OCI-LY1 (cell line): ENCODE measurements at regions not wholly inside any gene's neighbourhood (a gene's known extent, or its start where the extent isn't known, plus 50 kb on each side); places are given as distances from the start of the nearest gene placed in this dataset.
"Not testable (repeated sequence)": the region's sequence is repeated elsewhere in the genome, so short reads cannot be mapped to it uniquely, and the experiment has no call there.

Source experiments
- H2AFZ ChIP-seq: fragments of 200-600 bp; sonication (generic), shearing (Covaris generic); 2 replicates; pipeline ENCODE4 v1.6.0; 2014; ENCODE audit warnings: antibody characterized with exemption, mild to moderate bottlenecking, low read length
- H3F3A ChIP-seq: fragments of 200-600 bp; sonication (generic), shearing (Covaris generic); 2 replicates; pipeline ENCODE4 v1.6.0; 2014; ENCODE audit warnings: mild to moderate bottlenecking, antibody characterized with exemption, low read length, moderate library complexity; ENCODE audit not compliant: insufficient read depth
- H3K27ac ChIP-seq: fragments of 200-600 bp; sonication (generic); 2 replicates; pipeline ENCODE4 v1.5.1; 2014; ENCODE audit warnings: low read length, mixed run types, mild to moderate bottlenecking, low read depth; ENCODE audit not compliant: poor library complexity, severe bottlenecking
- H3K27me3 ChIP-seq: fragments of 200-600 bp; sonication (generic); 2 replicates; pipeline ENCODE4 v1.6.0; 2014; ENCODE audit warnings: antibody characterized with exemption, mild to moderate bottlenecking, low read length, moderate library complexity; ENCODE audit not compliant: insufficient read depth
- H3K36me3 ChIP-seq: fragments of 200-600 bp; sonication (generic); 2 replicates; pipeline ENCODE4 v1.6.1; 2014; ENCODE audit warnings: mild to moderate bottlenecking, antibody characterized with exemption, low read length, moderate library complexity, mixed read lengths; ENCODE audit not compliant: insufficient read depth
- H3K4me1 ChIP-seq: fragments of 200-600 bp; sonication (generic); 2 replicates; pipeline ENCODE4 v1.5.1; 2014; ENCODE audit warnings: mild to moderate bottlenecking, low read length, moderate library complexity; ENCODE audit not compliant: insufficient read depth, severe bottlenecking
- H3K4me2 ChIP-seq: fragments of 200-600 bp; sonication (generic), shearing (Covaris generic); 2 replicates; pipeline ENCODE4 v1.6.1; 2014; ENCODE audit warnings: low read length
- H3K4me3 ChIP-seq: fragments of 200-600 bp; sonication (generic); 2 replicates; pipeline ENCODE4 v1.5.1; 2014; ENCODE audit warnings: low read length, low read depth, mild to moderate bottlenecking, mixed read lengths; ENCODE audit not compliant: poor library complexity, severe bottlenecking
- H3K79me2 ChIP-seq: fragments of 200-600 bp; shearing (Covaris generic); 2 replicates; pipeline ENCODE4 v1.6.1; 2016; ENCODE audit warnings: mixed run types, low read length, mixed read lengths; ENCODE audit not compliant: insufficient read depth
- H3K9ac ChIP-seq: fragments of 200-600 bp; sonication (generic), shearing (Covaris generic); 2 replicates; pipeline ENCODE4 v1.6.1; 2014; ENCODE audit warnings: mild to moderate bottlenecking, low read length, mixed read lengths
- H3K9me2 ChIP-seq: fragments of 200-600 bp; sonication (generic), shearing (Covaris generic); 2 replicates; pipeline ENCODE4 v1.6.1; 2014; ENCODE audit warnings: low read depth, mild to moderate bottlenecking, low read length, mixed read lengths
- H3K9me3 ChIP-seq: fragments of 200-600 bp; shearing (Covaris generic); 2 replicates; pipeline ENCODE4 v1.6.1; 2014; ENCODE audit warnings: low read length, mixed read lengths
- H4K20me1 ChIP-seq: fragments of 200-600 bp; sonication (generic), shearing (Covaris generic); 2 replicates; pipeline ENCODE4 v1.6.0; 2016; ENCODE audit warnings: mild to moderate bottlenecking, low read length; ENCODE audit not compliant: insufficient read depth
- CTCF ChIP-seq: fragments of 200-600 bp; sonication (generic), shearing (Covaris generic); IDR thresholded peaks from 2 replicates; pipeline ENCODE4 v1.5.1; 2017; ENCODE audit warnings: mild to moderate bottlenecking, antibody characterized with exemption, low read length, moderate library complexity, mixed read lengths
- EZH2 ChIP-seq: fragments of 200-600 bp; sonication (generic), shearing (Covaris generic); IDR thresholded peaks from 2 replicates; pipeline ENCODE4 v1.8.0; 2017; ENCODE audit warnings: borderline replicate concordance, mixed run types, mild to moderate bottlenecking, antibody characterized with exemption, low read length, moderate library complexity, mixed read lengths

DNA sequence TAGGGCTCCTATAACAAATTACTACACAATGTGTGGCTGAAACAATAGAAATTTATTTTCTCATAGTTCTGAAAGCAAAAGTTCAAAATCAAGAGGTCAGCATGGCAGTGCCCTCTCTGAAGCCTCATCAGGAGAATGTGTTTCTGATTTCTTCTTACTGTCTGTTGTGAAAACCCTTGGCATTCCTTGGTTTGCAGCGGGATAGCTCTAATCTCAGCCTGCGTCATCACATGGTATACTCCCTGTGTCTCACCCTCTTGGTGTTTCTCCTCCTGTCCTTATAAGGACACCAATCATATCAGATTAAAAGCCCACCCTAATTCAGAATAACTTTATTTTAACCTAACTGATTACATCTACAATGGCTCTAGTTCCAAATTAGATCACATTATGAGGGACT, 87.5 kb upstream of the CDH9 start:
- H3K27me3 ChIP-seq, result no peaks in the 10 kb centered on the region

DNA sequence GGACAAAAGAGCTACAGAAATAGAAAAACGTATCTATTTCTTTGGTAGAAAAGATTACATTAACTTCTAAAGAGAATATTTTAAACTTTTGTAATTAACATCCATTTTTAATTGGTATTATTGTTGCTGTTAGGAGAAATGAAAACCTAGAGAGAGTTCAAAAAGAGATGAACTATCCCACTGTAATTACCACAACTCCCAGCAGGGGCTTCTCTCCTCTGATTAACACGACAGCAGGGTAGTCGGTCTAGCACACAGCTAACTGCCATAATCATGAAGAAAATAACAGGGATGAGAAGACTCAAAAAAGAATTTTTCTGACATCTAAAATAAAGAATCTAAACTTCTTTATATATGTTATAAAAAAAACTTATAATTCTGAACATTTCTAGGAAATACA, 86.2 kb upstream of the CDH9 start:
- H3K27me3 ChIP-seq, result no peaks in the 10 kb centered on the region
- H3K4me1 ChIP-seq, result no peaks in the 10 kb centered on the region
- H3K27ac ChIP-seq, result no peak overlapping the region
- no peaks in the 10 kb centered on the region for H3K79me2 ChIP-seq
- H3K4me3 ChIP-seq, result no peak overlapping the region
- H3K9ac ChIP-seq, result no peak overlapping the region
- H4K20me1 ChIP-seq, result no peaks in the 10 kb centered on the region
- no peak overlapping the region for H2AFZ ChIP-seq
- no peaks in the 10 kb centered on the region for H3F3A ChIP-seq
- no peak overlapping the region for H3K4me2 ChIP-seq
- H3K9me3 ChIP-seq, result no peaks in the 10 kb centered on the region
- H3K36me3 ChIP-seq, result no peaks in the 10 kb centered on the region
- TF ChIP-seq EZH2 (no peak), CTCF (peak; percentile 30)
- no peaks in the 10 kb centered on the region for H3K9me2 ChIP-seq

More for the DNA sequence above, 87.5 kb upstream of the CDH9 start:
- Histone ChIP-seq H3K9me3 (no peaks in the 10 kb centered on the region), H2AFZ (no peak overlapping the region), H4K20me1 (no peaks in the 10 kb centered on the region), H3K4me3 (no peak overlapping the region), H3K4me2 (no peak overlapping the region), H3F3A (no peaks in the 10 kb centered on the region), H3K9ac (no peak overlapping the region), H3K9me2 (no peaks in the 10 kb centered on the region), H3K4me1 (no peaks in the 10 kb centered on the region), H3K27ac (no peak overlapping the region), H3K79me2 (no peaks in the 10 kb centered on the region), H3K36me3 (no peaks in the 10 kb centered on the region)
- TF ChIP-seq CTCF (no peak), EZH2 (no peak)

DNA sequence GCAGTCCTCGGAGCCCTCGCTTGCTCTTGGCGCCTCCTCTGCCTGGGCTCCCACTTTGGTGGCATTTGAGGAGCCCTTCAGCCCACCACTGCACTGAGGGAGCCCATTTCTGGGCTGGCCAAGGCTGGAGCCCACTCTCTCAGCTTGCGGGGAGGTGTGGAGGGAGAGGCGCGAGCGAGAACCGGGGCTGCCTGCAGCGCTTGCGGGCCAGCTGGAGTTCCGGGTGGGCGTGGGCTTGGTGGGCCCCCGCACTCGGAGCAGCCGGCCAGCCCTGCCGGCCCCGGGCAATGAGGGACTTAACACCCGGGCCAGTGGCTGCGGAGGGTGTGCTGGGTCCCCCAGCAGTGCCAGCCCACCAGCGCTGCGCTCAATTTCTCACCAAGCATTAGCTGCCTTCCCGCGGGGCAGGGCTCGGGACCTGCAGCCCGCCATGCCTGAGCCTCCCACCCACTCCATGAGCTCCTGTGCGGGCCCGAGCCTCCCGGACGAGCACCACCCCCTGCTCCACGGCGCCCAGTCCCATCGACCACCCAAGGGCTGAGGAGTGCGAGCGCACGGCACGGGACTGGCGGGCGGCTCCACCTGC, 81.4 kb upstream of the CDH9 start:
- not testable (repeated sequence) for H3K27me3 ChIP-seq, H3K9me2 ChIP-seq, H3K4me3 ChIP-seq, H3K4me1 ChIP-seq, H3K9me3 ChIP-seq, H3K4me2 ChIP-seq, H3K9ac ChIP-seq, H2AFZ ChIP-seq, H3K27ac ChIP-seq, H4K20me1 ChIP-seq, H3F3A ChIP-seq, H3K79me2 ChIP-seq, H3K36me3 ChIP-seq

- Histone ChIP-seq H3K27ac (no peak overlapping the region), H3K4me2 (no peak overlapping the region), H3K79me2 (no peaks in the 10 kb centered on the region), H3K36me3 (no peaks in the 10 kb centered on the region), H3K9me3 (no peaks in the 10 kb centered on the region), H3K4me1 (no peaks in the 10 kb centered on the region), H4K20me1 (no peaks in the 10 kb centered on the region), H3K9ac (no peak overlapping the region), H3F3A (no peaks in the 10 kb centered on the region), H3K27me3 (no peaks in the 10 kb centered on the region), H3K4me3 (no peak overlapping the region), H2AFZ (no peak overlapping the region), H3K9me2 (no peaks in the 10 kb centered on the region)
- TF ChIP-seq EZH2 (no peak), CTCF (no peak)
Measured at GRCh38 chr5:27103486-27103885, 65.1 kb upstream of the CDH9 start.

DNA sequence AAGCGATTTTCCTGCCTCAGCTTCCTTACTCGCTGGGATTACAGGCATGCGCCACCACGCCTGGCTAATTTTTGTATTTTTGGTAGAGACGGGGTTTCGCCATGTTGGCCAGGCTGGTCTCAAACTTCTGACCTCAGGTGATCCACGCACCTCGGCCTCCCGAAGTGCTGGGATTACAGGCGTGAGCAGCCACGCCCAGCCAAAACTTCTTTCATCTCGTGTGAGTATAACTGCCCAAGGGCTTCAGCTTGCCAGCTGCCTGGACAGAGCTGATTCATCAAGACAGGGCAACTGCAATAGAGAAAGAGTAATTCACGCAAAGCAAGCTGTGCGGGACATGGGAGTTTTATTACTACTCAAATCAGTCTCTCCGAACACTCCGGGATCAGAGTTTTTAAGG, 57.4 kb upstream of the CDH9 start:
- H3K36me3 ChIP-seq, H3K9ac ChIP-seq, H3K4me1 ChIP-seq, H3F3A ChIP-seq, H3K4me2 ChIP-seq, H3K79me2 ChIP-seq, H3K9me2 ChIP-seq, H3K9me3 ChIP-seq, H4K20me1 ChIP-seq, H3K27ac ChIP-seq, H2AFZ ChIP-seq, H3K4me3 ChIP-seq, H3K27me3 ChIP-seq: not testable (repeated sequence)
